ENCODE measurements at regions not wholly inside any gene's neighbourhood (a gene's known extent, or its start where the extent isn't known, plus 50 kb on each side); places are given as distances from the start of the nearest gene placed in this dataset.

- TF ChIP-seq POLR2AphosphoS5 (IDR thresholded peaks at IDR 0.05; ENCODE audit: low read depth, low read length): no peak
- no peak for TF ChIP-seq TAF1 (IDR thresholded peaks at IDR 0.05; ENCODE audit: borderline replicate concordance, low read depth, low read length)
- TF ChIP-seq POLR2A (IDR thresholded peaks at IDR 0.05; ENCODE audit: low read depth, low read length): no peak
Measured at GRCh38 chr3:18752273-18752934, 327.3 kb upstream of the SATB1 start.

All from GM12892 (cell line).